ENCODE measurements at regions not wholly inside any gene's neighbourhood (a gene's known extent, or its start where the extent isn't known, plus 50 kb on each side); places are given as distances from the start of the nearest gene placed in this dataset.

DNA sequence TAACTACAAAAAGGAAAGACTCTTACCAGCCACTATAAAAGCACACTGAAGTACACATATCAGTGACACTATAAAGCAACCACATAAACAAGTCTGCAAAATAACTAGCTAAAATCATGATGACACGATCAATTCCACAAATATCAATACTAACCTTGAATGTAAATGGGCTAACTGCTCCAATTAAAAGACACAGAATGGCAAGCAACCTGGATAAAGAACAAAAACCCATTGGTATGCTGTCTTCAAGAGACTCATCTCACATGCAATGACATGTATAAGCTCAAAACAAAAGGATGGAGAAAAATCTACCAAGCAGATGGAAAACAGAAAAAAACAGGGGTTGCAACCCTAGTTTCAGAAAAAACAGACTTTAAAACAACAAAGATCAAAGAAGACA lies 59.7 kb upstream of the LYPLAL1 start:
- DNase-seq (no peak), ATAC-seq (ENCODE audit: low FRiP score in 2 of 2) (no peak)
- TF ChIP-seq POLR2AphosphoS5 (IDR thresholded peaks at IDR 0.05) (no peak), EP300 (IDR thresholded peaks at IDR 0.05) (no peak), POLR2A (IDR thresholded peaks at IDR 0.05) (no peak)
- TF ChIP-seq, protein P1, sequence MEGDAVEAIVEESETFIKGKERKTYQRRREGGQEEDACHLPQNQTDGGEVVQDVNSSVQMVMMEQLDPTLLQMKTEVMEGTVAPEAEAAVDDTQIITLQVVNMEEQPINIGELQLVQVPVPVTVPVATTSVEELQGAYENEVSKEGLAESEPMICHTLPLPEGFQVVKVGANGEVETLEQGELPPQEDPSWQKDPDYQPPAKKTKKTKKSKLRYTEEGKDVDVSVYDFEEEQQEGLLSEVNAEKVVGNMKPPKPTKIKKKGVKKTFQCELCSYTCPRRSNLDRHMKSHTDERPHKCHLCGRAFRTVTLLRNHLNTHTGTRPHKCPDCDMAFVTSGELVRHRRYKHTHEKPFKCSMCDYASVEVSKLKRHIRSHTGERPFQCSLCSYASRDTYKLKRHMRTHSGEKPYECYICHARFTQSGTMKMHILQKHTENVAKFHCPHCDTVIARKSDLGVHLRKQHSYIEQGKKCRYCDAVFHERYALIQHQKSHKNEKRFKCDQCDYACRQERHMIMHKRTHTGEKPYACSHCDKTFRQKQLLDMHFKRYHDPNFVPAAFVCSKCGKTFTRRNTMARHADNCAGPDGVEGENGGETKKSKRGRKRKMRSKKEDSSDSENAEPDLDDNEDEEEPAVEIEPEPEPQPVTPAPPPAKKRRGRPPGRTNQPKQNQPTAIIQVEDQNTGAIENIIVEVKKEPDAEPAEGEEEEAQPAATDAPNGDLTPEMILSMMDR (IDR thresholded peaks at IDR 0.05) = no peak
- Histone ChIP-seq H3K4me3 (no peak overlapping the region), H3K27me3 (no peaks in the 10 kb centered on the region), H3K27ac (no peak overlapping the region), H3K9me3 (peaks cover 0 to 5% (median 2%) of the 10 kb centered on the region in 4 donors), H3K36me3 (no peaks in the 10 kb centered on the region), H3K4me1 (no peaks in the 10 kb centered on the region)
- WGBS, 2 donors = 82 to 88% methylated on average over 1 of the region's 1 CpG

DNA sequence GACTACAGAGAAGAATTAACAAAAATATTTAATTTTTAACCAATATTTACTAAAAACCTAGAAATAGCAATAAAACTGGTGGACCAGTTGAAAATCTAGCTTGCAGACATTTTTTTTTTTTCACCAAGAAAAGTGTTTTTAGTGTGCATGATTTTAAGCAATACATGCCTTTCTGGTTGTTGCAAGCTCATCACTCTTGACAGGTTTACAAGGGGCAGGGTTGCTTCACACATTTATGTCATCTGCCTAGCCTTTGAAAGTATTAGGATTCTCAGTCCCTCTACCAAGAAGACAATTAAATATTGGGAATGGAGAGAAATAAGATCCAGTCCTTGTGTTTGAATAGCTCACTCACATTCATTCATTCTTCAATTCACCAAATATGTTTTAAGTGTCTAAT lies 53.8 kb upstream of the LYPLAL1 start:
- Histone ChIP-seq H3K27ac (no peak overlapping the region), H3K4me3 (no peak overlapping the region), H3K4me1 (peaks cover 0 to 7% (median 0%) of the 10 kb centered on the region in 4 donors), H3K9me3 (no peaks in the 10 kb centered on the region), H3K36me3 (no peaks in the 10 kb centered on the region), H3K27me3 (no peaks in the 10 kb centered on the region)
- ATAC-seq (ENCODE audit: low FRiP score in 2 of 2) (no peak), DNase-seq (no peak)
- TF ChIP-seq POLR2AphosphoS5 (IDR thresholded peaks at IDR 0.05) (no peak), EP300 (IDR thresholded peaks at IDR 0.05) (no peak), POLR2A (IDR thresholded peaks at IDR 0.05) (no peak)
- TF ChIP-seq, protein P1 (IDR thresholded peaks at IDR 0.05) = no peak

GRCh38 chr1:219120624-219121544 lies 52.8 kb upstream of the LYPLAL1 start:
- 76 to 78% methylated on average over 6 of the region's 6 CpGs for WGBS, 2 donors
- TF ChIP-seq POLR2AphosphoS5 (IDR thresholded peaks at IDR 0.05) = no peak
- no peak for TF ChIP-seq EP300 (IDR thresholded peaks at IDR 0.05)
- TF ChIP-seq POLR2A (IDR thresholded peaks at IDR 0.05) = no peak
- TF ChIP-seq, protein P1 (IDR thresholded peaks at IDR 0.05) = no peak
- Histone ChIP-seq H3K4me3 (no peak overlapping the region), H3K36me3 (no peaks in the 10 kb centered on the region), H3K27ac (no peak overlapping the region), H3K9me3 (no peaks in the 10 kb centered on the region), H3K4me1 (peaks cover 0 to 7% (median 0%) of the 10 kb centered on the region in 4 donors), H3K27me3 (no peaks in the 10 kb centered on the region)
- DNase-seq (no peak), ATAC-seq (ENCODE audit: low FRiP score in 2 of 2) (peak in 1 of 2 donors; percentile 87)

GRCh38 chr1:219121679-219122078 lies 52.0 kb upstream of the LYPLAL1 start:
- H3K9me3 ChIP-seq = no peaks in the 10 kb centered on the region
- WGBS, 2 donors = 84 to 88% methylated on average over 2 of the region's 2 CpGs
- no peaks in the 10 kb centered on the region for H3K36me3 ChIP-seq
- H3K4me1 ChIP-seq = peaks cover 0 to 7% (median 0%) of the 10 kb centered on the region in 4 donors
- no peak for TF ChIP-seq POLR2AphosphoS5 (IDR thresholded peaks at IDR 0.05)
- no peak for TF ChIP-seq EP300 (IDR thresholded peaks at IDR 0.05)
- TF ChIP-seq, protein P1 (IDR thresholded peaks at IDR 0.05) = no peak
- TF ChIP-seq POLR2A (IDR thresholded peaks at IDR 0.05) = no peak
- DNase-seq (no peak), ATAC-seq (ENCODE audit: low FRiP score in 2 of 2) (no peak)
- H3K27ac ChIP-seq = no peak overlapping the region
- no peaks in the 10 kb centered on the region for H3K27me3 ChIP-seq
- no peak overlapping the region for H3K4me3 ChIP-seq

Measured in upper lobe of left lung (tissue), 6 donors.